OCI-LY7 (cell line): ENCODE measurements at regions not wholly inside any gene's neighbourhood (a gene's known extent, or its start where the extent isn't known, plus 50 kb on each side); places are given as distances from the start of the nearest gene placed in this dataset.

ENCODE experiments used
- EZH2phosphoT487 ChIP-seq: fragments of 200-600 bp; sonication (generic); IDR thresholded peaks from 2 replicates; pipeline ENCODE4 v1.6.1; 2018; ENCODE audit warnings: low read depth, borderline replicate concordance, mild to moderate bottlenecking, mixed run types, antibody characterized with exemption, low read length, moderate library complexity, mixed read lengths
- TF ChIP-seq, protein P1 (sequence below): fragments of 200-600 bp; sonication (generic); conservative IDR thresholded peaks from 2 replicates; pipeline ENCODE4 v1.5.1; 2014; ENCODE audit warnings: mild to moderate bottlenecking, antibody characterized with exemption, low read length, moderate library complexity, mixed read lengths

DNA sequence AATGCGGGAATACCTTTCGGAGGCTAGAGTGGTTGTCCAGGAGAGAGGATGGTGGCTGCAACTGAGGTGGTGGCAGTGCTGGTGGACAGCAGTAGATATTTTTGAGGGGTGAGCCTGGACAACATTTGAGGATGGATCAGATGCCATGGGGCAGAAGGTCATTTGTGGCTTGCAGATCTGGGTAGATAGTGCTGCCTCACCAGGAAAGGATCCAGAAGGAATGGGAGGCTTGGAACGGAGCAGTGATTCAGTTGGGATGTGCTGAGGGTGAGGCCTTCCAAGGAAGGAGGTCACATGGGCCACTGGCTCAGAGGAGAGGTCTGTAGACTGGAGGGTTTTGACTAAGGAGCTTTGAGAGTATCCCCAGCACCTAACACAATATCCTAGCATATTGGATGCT is 110.8 kb upstream of the KAZN start:
- TF ChIP-seq, protein P1, sequence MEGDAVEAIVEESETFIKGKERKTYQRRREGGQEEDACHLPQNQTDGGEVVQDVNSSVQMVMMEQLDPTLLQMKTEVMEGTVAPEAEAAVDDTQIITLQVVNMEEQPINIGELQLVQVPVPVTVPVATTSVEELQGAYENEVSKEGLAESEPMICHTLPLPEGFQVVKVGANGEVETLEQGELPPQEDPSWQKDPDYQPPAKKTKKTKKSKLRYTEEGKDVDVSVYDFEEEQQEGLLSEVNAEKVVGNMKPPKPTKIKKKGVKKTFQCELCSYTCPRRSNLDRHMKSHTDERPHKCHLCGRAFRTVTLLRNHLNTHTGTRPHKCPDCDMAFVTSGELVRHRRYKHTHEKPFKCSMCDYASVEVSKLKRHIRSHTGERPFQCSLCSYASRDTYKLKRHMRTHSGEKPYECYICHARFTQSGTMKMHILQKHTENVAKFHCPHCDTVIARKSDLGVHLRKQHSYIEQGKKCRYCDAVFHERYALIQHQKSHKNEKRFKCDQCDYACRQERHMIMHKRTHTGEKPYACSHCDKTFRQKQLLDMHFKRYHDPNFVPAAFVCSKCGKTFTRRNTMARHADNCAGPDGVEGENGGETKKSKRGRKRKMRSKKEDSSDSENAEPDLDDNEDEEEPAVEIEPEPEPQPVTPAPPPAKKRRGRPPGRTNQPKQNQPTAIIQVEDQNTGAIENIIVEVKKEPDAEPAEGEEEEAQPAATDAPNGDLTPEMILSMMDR, result no peak
- TF ChIP-seq EZH2phosphoT487, result no peak
